Gastrocnemius medialis (tissue), 4 donors: ENCODE measurements at regions not wholly inside any gene's neighbourhood (a gene's known extent, or its start where the extent isn't known, plus 50 kb on each side); places are given as distances from the start of the nearest gene placed in this dataset.

Source experiments
- ATAC-seq, 2 donors: fragments of 150-250 bp; one replicate each; pipeline ENCODE4 v1.9.1; 2016
- DNase-seq, 2 donors: peaks; one replicate each; pipeline ENCODE4 v3.0.0-alpha.2; 2019
- H3K27ac ChIP-seq, 4 donors: fragments of 200-600 bp; sonication (generic); 1 replicate in 1 of 4; 2 replicates in 3 of 4; pipeline ENCODE4 v1.5.1; 2016 to 2018; ENCODE audit warnings: mild to moderate bottlenecking in 2 of 4, moderate library complexity in 1 of 4
- H3K27me3 ChIP-seq, 3 donors: fragments of 200-600 bp; sonication (generic) in 2 of 3; 1 replicate in 1 of 3; 2 replicates in 2 of 3; pipeline versions ENCODE4 v1.5.1 to v1.6.0; 2016 to 2019; ENCODE audit warnings: mild to moderate bottlenecking in 1 of 3, moderate library complexity in 1 of 3
- H3K36me3 ChIP-seq, 2 donors: fragments of 200-600 bp; sonication (generic) in 1 of 2; one replicate each; pipeline ENCODE4 v1.5.1; 2017 to 2018
- H3K4me1 ChIP-seq, 2 donors: fragments of 200-600 bp; sonication (generic) in 1 of 2; one replicate each; pipeline ENCODE4 v1.5.1; 2016 to 2017; ENCODE audit warnings: mild to moderate bottlenecking in 2 of 2
- H3K4me3 ChIP-seq, 4 donors: fragments of 200-600 bp; sonication (generic) in 3 of 4; 1 replicate in 1 of 4; 2 replicates in 3 of 4; pipeline ENCODE4 v1.5.1; 2016 to 2019; ENCODE audit warnings: mild to moderate bottlenecking in 2 of 4
- H3K9me3 ChIP-seq, 3 donors: fragments of 200-600 bp; sonication (generic) in 2 of 3; 1 replicate in 1 of 3; 2 replicates in 2 of 3; pipeline ENCODE4 v1.5.1; 2016 to 2019
- POLR2A ChIP-seq, 2 donors: fragments of 450-650 bp; IDR thresholded peaks; one replicate each; pipeline ENCODE4 v1.6.1; 2017; ENCODE audit warnings: antibody characterized with exemption in 2 of 2, mild to moderate bottlenecking in 2 of 2, moderate library complexity in 2 of 2
- in situ Hi-C, 4 donors: fragments of 200-750 bp; cut with MboI; loops; one replicate each; pipeline versions ENCODE4 v1.15.0 to v1.8.0; 2017; ENCODE audit warnings: low sequenced_read_pairs in 4 of 4
- intact Hi-C: fragments of 100-400 bp; cut with DNase I; formaldehyde crosslinking; loops from one replicate; pipeline ENCODE4 v1.15.1; 2023; ENCODE audit warnings: low total_unique reads
- TF ChIP-seq, protein P1 (sequence below), 5 experiments: fragments of 450-650 bp in 3 of 5; fragments of 200-600 bp in 2 of 5; sonication (generic) in 2 of 5; IDR thresholded peaks in 4 of 5; conservative IDR thresholded peaks in 1 of 5; 1 replicate in 4 of 5; 2 replicates in 1 of 5; pipeline ENCODE4 v1.5.1; 2016 to 2019; ENCODE audit warnings: antibody characterized with exemption in 5 of 5, mild to moderate bottlenecking in 3 of 5, moderate library complexity in 3 of 5

DNA sequence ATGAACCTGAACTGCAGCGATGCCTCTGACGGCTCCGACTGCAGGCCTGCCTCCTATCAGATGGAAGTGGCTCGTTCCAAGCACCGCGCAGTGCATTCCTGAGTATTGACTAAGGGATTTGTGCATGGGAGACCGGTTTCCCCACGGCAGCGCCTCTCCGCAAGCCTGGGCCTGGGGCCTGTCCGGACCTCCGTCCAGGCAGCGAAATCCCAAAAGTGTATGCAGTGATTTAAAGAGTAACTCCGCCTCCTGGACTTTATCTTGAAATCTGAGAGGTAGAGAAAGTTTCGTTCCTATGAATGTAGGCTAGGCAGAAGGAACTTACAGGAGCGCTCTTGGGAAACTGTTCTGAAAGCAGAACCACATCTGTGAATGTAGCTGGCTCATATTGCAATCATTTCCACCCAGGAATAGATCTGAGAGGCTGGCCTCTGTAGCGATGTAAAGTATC lies 106.2 kb upstream of the CELF2 start:
- Histone ChIP-seq H3K27me3 (no peaks in the 10 kb centered on the region), H3K4me1 (peaks cover 17 to 36% of the 10 kb centered on the region in 2 donors), H3K9me3 (no peaks in the 10 kb centered on the region), H3K27ac (peak overlapping the region; percentile 73 to 79 (median 77)), H3K4me3 (peak overlapping the region; percentile 42 to 55 (median 44)), H3K36me3 (no peaks in the 10 kb centered on the region)
- peak; percentile 56 to 72 for DNase-seq
- peak; percentile 94 to 95 for ATAC-seq
- TF ChIP-seq, protein P1, sequence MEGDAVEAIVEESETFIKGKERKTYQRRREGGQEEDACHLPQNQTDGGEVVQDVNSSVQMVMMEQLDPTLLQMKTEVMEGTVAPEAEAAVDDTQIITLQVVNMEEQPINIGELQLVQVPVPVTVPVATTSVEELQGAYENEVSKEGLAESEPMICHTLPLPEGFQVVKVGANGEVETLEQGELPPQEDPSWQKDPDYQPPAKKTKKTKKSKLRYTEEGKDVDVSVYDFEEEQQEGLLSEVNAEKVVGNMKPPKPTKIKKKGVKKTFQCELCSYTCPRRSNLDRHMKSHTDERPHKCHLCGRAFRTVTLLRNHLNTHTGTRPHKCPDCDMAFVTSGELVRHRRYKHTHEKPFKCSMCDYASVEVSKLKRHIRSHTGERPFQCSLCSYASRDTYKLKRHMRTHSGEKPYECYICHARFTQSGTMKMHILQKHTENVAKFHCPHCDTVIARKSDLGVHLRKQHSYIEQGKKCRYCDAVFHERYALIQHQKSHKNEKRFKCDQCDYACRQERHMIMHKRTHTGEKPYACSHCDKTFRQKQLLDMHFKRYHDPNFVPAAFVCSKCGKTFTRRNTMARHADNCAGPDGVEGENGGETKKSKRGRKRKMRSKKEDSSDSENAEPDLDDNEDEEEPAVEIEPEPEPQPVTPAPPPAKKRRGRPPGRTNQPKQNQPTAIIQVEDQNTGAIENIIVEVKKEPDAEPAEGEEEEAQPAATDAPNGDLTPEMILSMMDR (IDR thresholded peaks at IDR 0.05 in 4 of 5, conservative IDR thresholded peaks at IDR 0.05 in 1 of 5), result no peak
- no peak for TF ChIP-seq POLR2A (IDR thresholded peaks at IDR 0.05)
- intact Hi-C loops, result loop anchor here (1.0 to 5.0 kb wide), 2 partner anchors 20 to 126 kb away; no protein-coding TSS in a partner anchor
- in situ Hi-C loops, result no loop called here

DNA sequence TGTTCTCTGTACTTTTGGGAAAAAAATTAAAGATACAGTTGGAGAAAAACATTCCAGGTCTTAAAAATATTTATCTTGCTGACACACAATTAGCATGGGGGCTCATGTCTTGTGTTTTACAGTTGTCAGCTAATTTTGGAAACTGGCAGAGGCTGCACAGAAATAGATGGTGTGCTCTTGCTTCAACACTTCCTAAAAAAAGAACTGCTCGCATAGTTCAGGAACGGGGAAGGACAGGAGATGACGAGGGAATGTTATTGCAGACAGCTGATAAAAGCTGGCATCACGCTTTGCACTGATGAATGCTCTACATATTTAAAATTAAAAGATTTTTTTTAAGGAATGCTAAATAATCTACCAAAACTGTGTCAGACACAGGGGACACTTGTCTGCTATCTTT lies 103.5 kb upstream of the CELF2 start:
- peak; percentile 35 to 39 for DNase-seq
- intact Hi-C loops (loop anchor here (2.0 to 5.0 kb wide), 2 partner anchors 99 to 123 kb away; no protein-coding TSS in a partner anchor), in situ Hi-C loops (no loop called here)
- no peaks in the 10 kb centered on the region for H3K27me3 ChIP-seq
- peaks cover 17 to 36% of the 10 kb centered on the region in 2 donors for H3K4me1 ChIP-seq
- no peaks in the 10 kb centered on the region for H3K9me3 ChIP-seq
- no peak overlapping the region for H3K4me3 ChIP-seq
- H3K36me3 ChIP-seq, result no peaks in the 10 kb centered on the region
- peak overlapping the region; percentile 28 to 72 (median 43) for H3K27ac ChIP-seq
- no peak for TF ChIP-seq POLR2A (IDR thresholded peaks at IDR 0.05)
- TF ChIP-seq, protein P1 (IDR thresholded peaks at IDR 0.05 in 4 of 5, conservative IDR thresholded peaks at IDR 0.05 in 1 of 5), result no peak
- peak; percentile 83 to 89 for ATAC-seq

DNA sequence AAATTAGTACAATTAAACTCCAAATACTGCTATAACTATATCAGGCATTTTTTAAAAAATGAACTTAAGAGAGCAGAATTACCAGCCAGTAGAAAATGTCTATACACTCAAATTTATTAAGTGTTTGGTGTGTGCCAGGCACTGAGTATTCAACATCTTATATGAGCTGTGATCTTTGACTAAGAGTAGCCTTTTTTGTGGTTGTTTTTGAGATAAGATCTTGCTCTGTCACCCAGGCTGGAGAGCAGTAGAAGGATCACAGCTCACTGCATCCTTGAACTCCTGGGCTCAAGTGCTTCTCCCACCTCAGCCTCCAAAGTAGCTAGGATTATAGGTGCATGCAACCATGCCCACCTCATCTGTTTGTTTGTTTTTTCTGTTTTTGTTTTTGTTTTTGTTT lies 102.5 kb upstream of the CELF2 start:
- intact Hi-C loops (loop anchor here (2.0 to 5.0 kb wide), 2 partner anchors 62 to 98 kb away; no protein-coding TSS in a partner anchor), in situ Hi-C loops (no loop called here)
- Histone ChIP-seq H3K27me3 (no peaks in the 10 kb centered on the region), H3K9me3 (no peaks in the 10 kb centered on the region), H3K27ac (no peak overlapping the region), H3K36me3 (no peaks in the 10 kb centered on the region), H3K4me1 (peaks cover 17 to 36% of the 10 kb centered on the region in 2 donors), H3K4me3 (no peak overlapping the region)
- DNase-seq (no peak), ATAC-seq (no peak)
- TF ChIP-seq POLR2A (IDR thresholded peaks at IDR 0.05), result no peak
- TF ChIP-seq, protein P1 (IDR thresholded peaks at IDR 0.05 in 4 of 5, conservative IDR thresholded peaks at IDR 0.05 in 1 of 5), result no peak

DNA sequence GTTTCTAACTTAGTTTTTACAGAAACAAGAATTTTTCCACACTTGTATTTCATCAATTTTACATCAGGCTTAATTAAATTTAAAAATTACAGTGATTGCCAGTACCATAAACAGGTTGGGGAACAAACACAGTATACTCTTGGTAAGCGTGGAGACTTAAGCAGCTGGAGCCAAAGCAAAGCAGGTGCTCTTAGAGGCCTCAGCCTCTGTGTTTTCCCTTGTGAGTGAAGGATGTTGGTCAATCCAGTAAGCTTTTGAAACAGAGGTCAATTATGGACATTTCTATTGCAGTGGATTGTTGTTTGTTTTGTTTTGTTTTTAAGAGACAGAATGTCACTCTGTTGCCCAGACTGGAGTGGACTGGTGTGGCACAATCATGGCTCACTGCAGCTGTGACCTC lies 100.6 kb upstream of the CELF2 start:
- intact Hi-C loops, result loop anchor here (5.0 kb wide), 1 partner anchor 60 kb away; no protein-coding TSS in a partner anchor
- H3K4me3 ChIP-seq, result no peak overlapping the region

More for the DNA sequence above, 100.6 kb upstream of the CELF2 start:
- in situ Hi-C loops, result no loop called here
- no peak for TF ChIP-seq POLR2A (IDR thresholded peaks at IDR 0.05)
- TF ChIP-seq, protein P1 (IDR thresholded peaks at IDR 0.05 in 4 of 5, conservative IDR thresholded peaks at IDR 0.05 in 1 of 5), result no peak
- no peak overlapping the region for H3K27ac ChIP-seq
- no peaks in the 10 kb centered on the region for H3K36me3 ChIP-seq
- DNase-seq (peak in 1 of 2 donors; percentile 26), ATAC-seq (peak; percentile 43 to 56)
- no peaks in the 10 kb centered on the region for H3K27me3 ChIP-seq
- H3K4me1 ChIP-seq, result peaks cover 11 to 29% of the 10 kb centered on the region in 2 donors
- H3K9me3 ChIP-seq, result no peaks in the 10 kb centered on the region
